ENCODE measurements at regions not wholly inside any gene's neighbourhood (a gene's known extent, or its start where the extent isn't known, plus 50 kb on each side); places are given as distances from the start of the nearest gene placed in this dataset.

- DNase-seq: peak in 1 of 3 experiments; percentile 78
Measured at GRCh38 chr9:1598270-1598669, 416.9 kb upstream of the SMARCA2 start.

GRCh38 chr9:1599961-1600360, 415.2 kb upstream of the SMARCA2 start:
- DNase-seq: no peak

GRCh38 chr9:1604942-1605560, 410.1 kb upstream of the SMARCA2 start:
- peak in 2 of 3 experiments; percentile 9 to 62 for DNase-seq

- DNase-seq: peak in 1 of 3 experiments; percentile 7
Measured at GRCh38 chr9:1606253-1606652, 408.9 kb upstream of the SMARCA2 start.

- DNase-seq: no peak
Measured at GRCh38 chr9:1612886-1613285, 402.3 kb upstream of the SMARCA2 start.

- DNase-seq: no peak
Measured at GRCh38 chr9:1617419-1617818, 397.7 kb upstream of the SMARCA2 start.

- peak in 2 of 3 experiments; percentile 5 to 10 for DNase-seq
Measured at GRCh38 chr9:1619915-1620710, 395.0 kb upstream of the SMARCA2 start.

GRCh38 chr9:1637401-1637800, 377.7 kb upstream of the SMARCA2 start:
- no peak for DNase-seq

GRCh38 chr9:1639166-1639565, 376.0 kb upstream of the SMARCA2 start:
- no peak for DNase-seq

- DNase-seq: no peak
Measured at GRCh38 chr9:1647776-1648175, 367.4 kb upstream of the SMARCA2 start.

GRCh38 chr9:1653282-1653681, 361.9 kb upstream of the SMARCA2 start:
- DNase-seq: no peak

- no peak for DNase-seq
Measured at GRCh38 chr9:1658661-1659362, 356.3 kb upstream of the SMARCA2 start.

GRCh38 chr9:1659363-1659690, 355.8 kb upstream of the SMARCA2 start:
- no peak for DNase-seq

GRCh38 chr9:1668441-1668840, 346.7 kb upstream of the SMARCA2 start:
- DNase-seq: no peak

GRCh38 chr9:1673300-1673699, 341.8 kb upstream of the SMARCA2 start:
- no peak for DNase-seq

- no peak for DNase-seq
Measured at GRCh38 chr9:1676771-1677170, 338.4 kb upstream of the SMARCA2 start.

GRCh38 chr9:1683951-1684350, 331.2 kb upstream of the SMARCA2 start:
- no peak for DNase-seq

- DNase-seq: no peak
Measured at GRCh38 chr9:1698991-1699390, 316.2 kb upstream of the SMARCA2 start.

GRCh38 chr9:1701113-1701512, 314.0 kb upstream of the SMARCA2 start:
- DNase-seq: no peak

GRCh38 chr9:1702701-1703100, 312.4 kb upstream of the SMARCA2 start:
- no peak for DNase-seq

GRCh38 chr9:1707291-1707690, 307.9 kb upstream of the SMARCA2 start:
- DNase-seq: peak in 1 of 3 experiments; percentile 76

GRCh38 chr9:1708219-1708618, 306.9 kb upstream of the SMARCA2 start:
- peak in 1 of 3 experiments; percentile 61 for DNase-seq

- peak in 1 of 3 experiments; percentile 3 for DNase-seq
Measured at GRCh38 chr9:1709347-1709746, 305.8 kb upstream of the SMARCA2 start.

- DNase-seq: no peak
Measured at GRCh38 chr9:1712861-1713450, 302.2 kb upstream of the SMARCA2 start.
